Nephron (organoid): ENCODE measurements at regions not wholly inside any gene's neighbourhood (a gene's known extent, or its start where the extent isn't known, plus 50 kb on each side); places are given as distances from the start of the nearest gene placed in this dataset.
"Not testable (repeated sequence)": the region's sequence is repeated elsewhere in the genome, so short reads cannot be mapped to it uniquely, and the experiment has no call there.

ENCODE experiments used
- H3K27ac Mint-ChIP-seq, 3 experiments: 2 replicates each; pipeline ENCODE4 v1.8.0; 2020; ENCODE audit warnings: mixed read lengths in 3 of 3, mild to moderate bottlenecking in 2 of 3, moderate library complexity in 1 of 3
- H3K27me3 Mint-ChIP-seq: 2 replicates; pipeline ENCODE4 v1.8.0; 2021; ENCODE audit warnings: low read depth, mild to moderate bottlenecking, moderate library complexity, mixed read lengths
- H3K36me3 Mint-ChIP-seq: 2 replicates; pipeline ENCODE4 v1.8.0; 2020; ENCODE audit warnings: low read depth, mixed read lengths
- H3K4me1 Mint-ChIP-seq: 2 replicates; pipeline ENCODE4 v1.8.0; 2020; ENCODE audit warnings: mixed read lengths
- H3K4me3 Mint-ChIP-seq, 3 experiments: 2 replicates each; pipeline ENCODE4 v1.8.0; 2020; ENCODE audit warnings: mild to moderate bottlenecking in 3 of 3, mixed read lengths in 3 of 3, moderate library complexity in 2 of 3
- H3K9me3 Mint-ChIP-seq: 2 replicates; pipeline ENCODE4 v1.8.0; 2020; ENCODE audit warnings: mixed read lengths
- TF ChIP-seq, protein P1 (sequence below), 3 experiments: fragments of 200-600 bp; sonication (generic); IDR thresholded peaks; one replicate each; pipeline ENCODE4 v1.5.0; 2021; ENCODE audit warnings: antibody characterized with exemption in 3 of 3; ENCODE audit not compliant: unreplicated experiment in 3 of 3

- Mint-ChIP-seq H3K27me3 (no peaks in the 10 kb centered on the region), H3K4me3 (peak overlapping the region; percentile 82 to 84 (median 83)), H3K36me3 (no peaks in the 10 kb centered on the region), H3K9me3 (peaks cover 3% of the 10 kb centered on the region), H3K4me1 (no peaks in the 10 kb centered on the region), H3K27ac (no peak overlapping the region)
- TF ChIP-seq, protein P1, sequence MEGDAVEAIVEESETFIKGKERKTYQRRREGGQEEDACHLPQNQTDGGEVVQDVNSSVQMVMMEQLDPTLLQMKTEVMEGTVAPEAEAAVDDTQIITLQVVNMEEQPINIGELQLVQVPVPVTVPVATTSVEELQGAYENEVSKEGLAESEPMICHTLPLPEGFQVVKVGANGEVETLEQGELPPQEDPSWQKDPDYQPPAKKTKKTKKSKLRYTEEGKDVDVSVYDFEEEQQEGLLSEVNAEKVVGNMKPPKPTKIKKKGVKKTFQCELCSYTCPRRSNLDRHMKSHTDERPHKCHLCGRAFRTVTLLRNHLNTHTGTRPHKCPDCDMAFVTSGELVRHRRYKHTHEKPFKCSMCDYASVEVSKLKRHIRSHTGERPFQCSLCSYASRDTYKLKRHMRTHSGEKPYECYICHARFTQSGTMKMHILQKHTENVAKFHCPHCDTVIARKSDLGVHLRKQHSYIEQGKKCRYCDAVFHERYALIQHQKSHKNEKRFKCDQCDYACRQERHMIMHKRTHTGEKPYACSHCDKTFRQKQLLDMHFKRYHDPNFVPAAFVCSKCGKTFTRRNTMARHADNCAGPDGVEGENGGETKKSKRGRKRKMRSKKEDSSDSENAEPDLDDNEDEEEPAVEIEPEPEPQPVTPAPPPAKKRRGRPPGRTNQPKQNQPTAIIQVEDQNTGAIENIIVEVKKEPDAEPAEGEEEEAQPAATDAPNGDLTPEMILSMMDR (IDR thresholded peaks at IDR 0.05; ENCODE audit: unreplicated experiment in 3 of 3) = no peak
These were observed 490.4 kb upstream of the ZFP42 start for GRCh38 chr4:187504974-187505797.

- not testable (repeated sequence) for H3K9me3 Mint-ChIP-seq, H3K27ac Mint-ChIP-seq, H3K27me3 Mint-ChIP-seq, H3K36me3 Mint-ChIP-seq, H3K4me3 Mint-ChIP-seq, H3K4me1 Mint-ChIP-seq
These were observed 489.8 kb upstream of the ZFP42 start for GRCh38 chr4:187505798-187506141.

- H3K27ac Mint-ChIP-seq = no peak overlapping the region
- no peaks in the 10 kb centered on the region for H3K27me3 Mint-ChIP-seq
- TF ChIP-seq, protein P1 (IDR thresholded peaks at IDR 0.05; ENCODE audit: unreplicated experiment in 3 of 3) = no peak
- no peaks in the 10 kb centered on the region for H3K4me1 Mint-ChIP-seq
- peaks cover 1% of the 10 kb centered on the region for H3K9me3 Mint-ChIP-seq
- no peak overlapping the region for H3K4me3 Mint-ChIP-seq
- no peaks in the 10 kb centered on the region for H3K36me3 Mint-ChIP-seq
These were observed 479.3 kb upstream of the ZFP42 start for GRCh38 chr4:187516224-187516623.

GRCh38 chr4:187541666-187542065, 453.9 kb upstream of the ZFP42 start:
- TF ChIP-seq, protein P1 (IDR thresholded peaks at IDR 0.05; ENCODE audit: unreplicated experiment in 3 of 3) = no peak
- Mint-ChIP-seq H3K4me1 (no peaks in the 10 kb centered on the region), H3K27ac (no peak overlapping the region), H3K9me3 (no peaks in the 10 kb centered on the region), H3K27me3 (no peaks in the 10 kb centered on the region), H3K4me3 (no peak overlapping the region), H3K36me3 (no peaks in the 10 kb centered on the region)

GRCh38 chr4:187544461-187545053, 451.0 kb upstream of the ZFP42 start:
- Mint-ChIP-seq H3K36me3 (peaks cover 5% of the 10 kb centered on the region), H3K27me3 (no peaks in the 10 kb centered on the region), H3K4me1 (peaks cover 12% of the 10 kb centered on the region), H3K27ac (no peak overlapping the region), H3K9me3 (peaks cover 5% of the 10 kb centered on the region), H3K4me3 (no peak overlapping the region)
- TF ChIP-seq, protein P1 (IDR thresholded peaks at IDR 0.05; ENCODE audit: unreplicated experiment in 3 of 3) = no peak

GRCh38 chr4:187547316-187547715, 448.3 kb upstream of the ZFP42 start:
- Mint-ChIP-seq H3K4me1 (peaks cover 12% of the 10 kb centered on the region), H3K27ac (peak overlapping the region; percentile 84 to 89 (median 85)), H3K27me3 (no peaks in the 10 kb centered on the region), H3K4me3 (peak overlapping the region; percentile 0 to 31 (median 28)), H3K36me3 (peaks cover 6% of the 10 kb centered on the region), H3K9me3 (peaks cover 9% of the 10 kb centered on the region)
- TF ChIP-seq, protein P1 (IDR thresholded peaks at IDR 0.05; ENCODE audit: unreplicated experiment in 3 of 3) = no peak
